Psoas muscle (tissue), 7 donors: ENCODE measurements at regions not wholly inside any gene's neighbourhood (a gene's known extent, or its start where the extent isn't known, plus 50 kb on each side); places are given as distances from the start of the nearest gene placed in this dataset.

ENCODE experiments used
- ATAC-seq, 4 donors: fragments of 200-7000 bp; cut with Tn5 transposase; one replicate each; pipeline ENCODE4 v1.9.1; 2020; ENCODE audit warnings: moderate library complexity in 3 of 4, mild to moderate bottlenecking in 2 of 4
- DNase-seq, 2 donors: peaks; one replicate each; pipeline ENCODE4 v3.0.0-alpha.2; 2020
- H3K27ac ChIP-seq: fragments of 200-600 bp; one replicate; pipeline ENCODE4 v1.8.0; 2022
- H3K27me3 ChIP-seq, 3 donors: fragments of 200-600 bp in 1 of 3; one replicate each; pipeline versions ENCODE4 v1.6.1 to v1.8.0; 2013 to 2022; ENCODE audit warnings: low read length in 2 of 3, mild to moderate bottlenecking in 2 of 3, moderate library complexity in 1 of 3; ENCODE audit not compliant: insufficient read depth in 3 of 3
- H3K36me3 ChIP-seq, 2 donors: fragments of 200-600 bp in 1 of 2; one replicate each; pipeline versions ENCODE4 v1.6.1 to v1.8.0; 2013 to 2022; ENCODE audit warnings: low read depth in 1 of 2, mild to moderate bottlenecking in 1 of 2, moderate library complexity in 1 of 2; ENCODE audit not compliant: insufficient read depth in 1 of 2
- H3K4me1 ChIP-seq: fragments of 200-600 bp; one replicate; pipeline ENCODE4 v1.8.0; 2022
- H3K4me3 ChIP-seq: fragments of 200-600 bp; one replicate; pipeline ENCODE4 v1.8.0; 2022; ENCODE audit warnings: mild to moderate bottlenecking
- H3K9me3 ChIP-seq: fragments of 200-600 bp; one replicate; pipeline ENCODE4 v1.8.0; 2022
- WGBS, 3 donors: extraction: QIAGEN DNeasy Blood & Tissue Kit; methylation state at CpG; one replicate each; pipeline versions ENCODE4 v1.1.6 to v1.1.7; 2013; 5-methylcytosine and 5-hydroxymethylcytosine counted together
- intact Hi-C, 2 donors: fragments of 100-400 bp; cut with DNase I; formaldehyde crosslinking; loops; one replicate each; pipeline versions ENCODE4 v1.11.0 to v1.14.2; 2022
- TF ChIP-seq, protein P1 (sequence below): fragments of 200-600 bp; IDR thresholded peaks from one replicate; pipeline ENCODE4 v1.8.0; 2022; ENCODE audit warnings: antibody characterized with exemption
- donor health status: healthy with polysubstance abuse.
- donor health status: DM: no; HTN: no; CAD: no; lungs with moderate emphysema.
- donor health status: Bipolar disorder and iron deficiency.
- donor health status: healthy.
- donor health status: DM: yes; HTN: yes; CAD: no.
- donor health status: DM: no; HTN: no; CAD: no.
- donor health status: DM: yes; HTN: yes; CAD: no.

GRCh38 chr6:134402372-134402984 is 84.6 kb upstream of the SGK1 start:
- WGBS, 3 donors: 72 to 93% (median 79%) methylated on average over 2 of the region's 2 CpGs
- no peak overlapping the region for H3K4me3 ChIP-seq
- H3K36me3 ChIP-seq: no peaks in the 10 kb centered on the region
- peak overlapping the region; percentile 54 for H3K27ac ChIP-seq
- peaks cover 13% of the 10 kb centered on the region for H3K4me1 ChIP-seq
- intact Hi-C loops: loop anchor here in 1 of 2 donors (5.0 kb wide), 2 partner anchors 50 to 65 kb away; no protein-coding TSS in a partner anchor
- no peaks in the 10 kb centered on the region for H3K27me3 ChIP-seq
- no peak for ATAC-seq
- no peak for DNase-seq
- H3K9me3 ChIP-seq: no peaks in the 10 kb centered on the region
- TF ChIP-seq, protein P1, sequence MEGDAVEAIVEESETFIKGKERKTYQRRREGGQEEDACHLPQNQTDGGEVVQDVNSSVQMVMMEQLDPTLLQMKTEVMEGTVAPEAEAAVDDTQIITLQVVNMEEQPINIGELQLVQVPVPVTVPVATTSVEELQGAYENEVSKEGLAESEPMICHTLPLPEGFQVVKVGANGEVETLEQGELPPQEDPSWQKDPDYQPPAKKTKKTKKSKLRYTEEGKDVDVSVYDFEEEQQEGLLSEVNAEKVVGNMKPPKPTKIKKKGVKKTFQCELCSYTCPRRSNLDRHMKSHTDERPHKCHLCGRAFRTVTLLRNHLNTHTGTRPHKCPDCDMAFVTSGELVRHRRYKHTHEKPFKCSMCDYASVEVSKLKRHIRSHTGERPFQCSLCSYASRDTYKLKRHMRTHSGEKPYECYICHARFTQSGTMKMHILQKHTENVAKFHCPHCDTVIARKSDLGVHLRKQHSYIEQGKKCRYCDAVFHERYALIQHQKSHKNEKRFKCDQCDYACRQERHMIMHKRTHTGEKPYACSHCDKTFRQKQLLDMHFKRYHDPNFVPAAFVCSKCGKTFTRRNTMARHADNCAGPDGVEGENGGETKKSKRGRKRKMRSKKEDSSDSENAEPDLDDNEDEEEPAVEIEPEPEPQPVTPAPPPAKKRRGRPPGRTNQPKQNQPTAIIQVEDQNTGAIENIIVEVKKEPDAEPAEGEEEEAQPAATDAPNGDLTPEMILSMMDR: no peak

DNA sequence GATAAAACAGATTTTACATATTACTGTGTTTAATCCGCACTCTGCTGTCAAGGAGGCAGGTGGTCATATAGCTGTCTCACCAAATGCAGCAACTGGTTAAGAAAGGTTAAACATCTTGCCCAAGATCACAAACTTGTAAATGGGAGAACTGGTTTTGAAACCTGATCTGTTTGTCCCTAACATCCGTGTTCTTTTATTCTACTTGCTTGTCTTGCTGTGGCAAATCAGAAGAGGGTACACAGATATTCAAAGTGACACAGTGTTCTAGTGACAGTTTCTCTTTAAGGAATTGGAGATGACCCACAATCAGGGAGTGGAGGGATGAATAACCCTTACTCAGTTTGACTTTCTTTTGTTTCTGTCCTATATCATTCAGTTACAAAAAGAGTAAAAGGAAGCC is 83.0 kb upstream of the SGK1 start:
- Histone ChIP-seq H3K36me3 (no peaks in the 10 kb centered on the region), H3K4me3 (no peak overlapping the region), H3K4me1 (peaks cover 13% of the 10 kb centered on the region), H3K27ac (peak overlapping the region; percentile 7), H3K9me3 (no peaks in the 10 kb centered on the region), H3K27me3 (no peaks in the 10 kb centered on the region)
- intact Hi-C loops: loop anchor here in 1 of 2 donors (5.0 kb wide), 2 partner anchors 49 to 66 kb away; no protein-coding TSS in a partner anchor
- no peak for DNase-seq
- 56 to 72% (median 58%) methylated on average over 2 of the region's 2 CpGs for WGBS, 3 donors
- TF ChIP-seq, protein P1: no peak
- ATAC-seq: peak in 2 of 4 donors; percentile 20 to 50

- ATAC-seq: peak in 3 of 4 donors; percentile 14 to 40 (median 27)
- H3K4me3 ChIP-seq: no peak overlapping the region
- no peaks in the 10 kb centered on the region for H3K36me3 ChIP-seq
- no peaks in the 10 kb centered on the region for H3K27me3 ChIP-seq
- no peak for DNase-seq
- intact Hi-C loops: no loop called here
- peak overlapping the region; percentile 58 for H3K27ac ChIP-seq
- TF ChIP-seq, protein P1: no peak
- peaks cover 13% of the 10 kb centered on the region for H3K4me1 ChIP-seq
- 50 to 76% (median 58%) methylated on average over 6 of the region's 6 CpGs for WGBS, 3 donors
- H3K9me3 ChIP-seq: no peaks in the 10 kb centered on the region
Measured at GRCh38 chr6:134398453-134398852, 80.5 kb upstream of the SGK1 start.

- intact Hi-C loops: no loop called here
- DNase-seq (no peak), ATAC-seq (peak in 3 of 4 donors; percentile 36 to 68 (median 57))
- peaks cover 8% of the 10 kb centered on the region for H3K4me1 ChIP-seq
- TF ChIP-seq, protein P1: no peak
- no peaks in the 10 kb centered on the region for H3K9me3 ChIP-seq
- no peaks in the 10 kb centered on the region for H3K36me3 ChIP-seq
- WGBS, 3 donors: 29 to 55% (median 33%) methylated on average over 5 of the region's 5 CpGs
- H3K4me3 ChIP-seq: no peak overlapping the region
- peak overlapping the region; percentile 58 for H3K27ac ChIP-seq
- H3K27me3 ChIP-seq: no peaks in the 10 kb centered on the region
Measured at GRCh38 chr6:134397676-134398075, 79.8 kb upstream of the SGK1 start.

DNA sequence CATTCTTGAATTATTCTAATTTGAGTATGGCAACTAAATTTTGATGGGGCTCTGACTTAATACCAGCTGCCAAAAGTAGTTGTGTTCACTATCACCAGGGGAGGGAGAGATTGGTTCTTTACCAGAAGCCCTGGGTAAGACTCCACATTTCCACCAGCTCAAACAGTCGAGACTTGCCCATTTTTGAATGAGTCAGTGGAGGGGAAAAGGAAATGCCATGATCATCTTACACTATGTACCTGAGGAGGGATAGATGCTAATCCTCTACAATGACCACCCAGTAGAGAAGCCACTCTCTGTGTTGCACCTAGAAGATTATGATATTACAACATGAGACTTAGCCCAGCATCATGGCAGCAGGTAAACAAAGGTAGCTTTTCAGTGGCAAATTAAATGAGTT is 77.0 kb upstream of the SGK1 start:
- Histone ChIP-seq H3K4me1 (peaks cover 8% of the 10 kb centered on the region), H3K9me3 (no peaks in the 10 kb centered on the region), H3K4me3 (no peak overlapping the region), H3K27ac (no peak overlapping the region), H3K27me3 (no peaks in the 10 kb centered on the region), H3K36me3 (no peaks in the 10 kb centered on the region)
- no peak for ATAC-seq
- intact Hi-C loops: loop anchor here in 1 of 2 donors (5.0 kb wide), 1 partner anchor 38 kb away; no protein-coding TSS in a partner anchor
- DNase-seq: no peak
- TF ChIP-seq, protein P1: no peak
- 67 to 95% (median 81%) methylated on average over 1 of the region's 1 CpG for WGBS, 3 donors
